HepG2 (cell line): ENCODE measurements at regions not wholly inside any gene's neighbourhood (a gene's known extent, or its start where the extent isn't known, plus 50 kb on each side); places are given as distances from the start of the nearest gene placed in this dataset.

Source experiments
- ATAC-seq: fragments of 200-7000 bp; cut with Tn5 transposase; 3 replicates; pipeline ENCODE4 v1.9.1; 2020; ENCODE audit warnings: mild to moderate bottlenecking, moderate library complexity
- BruUV-seq: library from RNA; stranded (reverse); fragments of 400-500 nt; replicated peaks from 2 replicates; lab custom pipeline; 2021; lab: Mats Ljungman, UMichigan
- CTCF ChIA-PET: fragments of 300-600 bp; formaldehyde crosslinking; extraction: SDS; loops from one replicate; lab custom pipeline; 2021; ENCODE audit warnings: low total read pairs, inconsistent platforms, low intra/inter-chr PET ratio; lab: Yijun Ruan, JAX
- POLR2A ChIA-PET: fragments of 350-600 bp; sonication (Branson Sonifier 250); formaldehyde crosslinking; loops from one replicate; lab custom pipeline; 2020; ENCODE audit warnings: antibody characterized with exemption, inconsistent platforms; lab: Yijun Ruan, JAX
- DNase-seq: peaks from one replicate; pipeline ENCODE4 v3.0.0-alpha.2; 2015; ENCODE audit warnings: low spot score
- FAIRE-seq: peaks from 3 replicates; lab custom pipeline; 2011; peaks lifted over from hg19 to GRCh38; lab: Jason Lieb, UNC
- H2AFZ ChIP-seq: one replicate; pipeline ENCODE4 v1.6.1; 2011; ENCODE audit warnings: low read length, inconsistent platforms
- H3K27ac ChIP-seq: fragments of 300-600 bp; 3 replicates; pipeline ENCODE4 v1.8.0; 2011; ENCODE audit warnings: mixed run types, mild to moderate bottlenecking, mixed read lengths, low read length, inconsistent platforms; ENCODE audit not compliant: insufficient read depth; ENCODE audit errors: extremely low read length
- H3K27me3 ChIP-seq, 2 experiments: fragments of 200-600 bp in 1 of 2; 2 replicates in 1 of 2; 3 replicates in 1 of 2; pipeline versions ENCODE4 v1.6.0 to v1.8.0; 2011; ENCODE audit warnings: low read length in 2 of 2, mild to moderate bottlenecking in 2 of 2, moderate library complexity in 2 of 2, inconsistent platforms in 1 of 2; ENCODE audit not compliant: insufficient read depth in 2 of 2, control insufficient read depth in 1 of 2
- H3K36me3 ChIP-seq, 2 experiments: fragments of 200-600 bp in 1 of 2; replicated peaks in 1 of 2; 2 replicates in 1 of 2; 3 replicates in 1 of 2; pipeline versions ENCODE4 v1.5.1 to v1.8.0; 2011; ENCODE audit warnings: low read length in 2 of 2, inconsistent platforms in 1 of 2; ENCODE audit not compliant: insufficient read depth in 2 of 2, control insufficient read depth in 1 of 2
- H3K4me1 ChIP-seq: 2 replicates; pipeline ENCODE4 v1.5.1; 2012; ENCODE audit warnings: low read length, inconsistent platforms; ENCODE audit not compliant: insufficient read depth
- H3K4me2 ChIP-seq: 2 replicates; pipeline ENCODE4 v1.6.0; 2011; ENCODE audit warnings: low read depth, low read length, inconsistent platforms
- H3K4me3 ChIP-seq, 3 experiments: fragments of 200-600 bp in 1 of 3; sonication (generic), shearing (Covaris generic) in 1 of 3; replicated peaks in 1 of 3; 2 replicates each; pipeline ENCODE4 v1.5.1; 2011 to 2016; ENCODE audit warnings: low read length in 3 of 3, inconsistent platforms in 2 of 3, low read depth in 2 of 3, mild to moderate bottlenecking in 2 of 3, control low read depth in 1 of 3, mixed read lengths in 1 of 3; ENCODE audit not compliant: insufficient read depth in 1 of 3
- H3K79me2 ChIP-seq: one replicate; pipeline ENCODE4 v1.6.1; 2011; ENCODE audit warnings: low read length, inconsistent platforms; ENCODE audit not compliant: insufficient read depth
- H3K9ac ChIP-seq: 2 replicates; pipeline ENCODE4 v1.6.0; 2011; ENCODE audit warnings: mild to moderate bottlenecking, low read depth, low read length, inconsistent platforms; ENCODE audit not compliant: insufficient read depth
- H3K9me3 ChIP-seq: 2 replicates; pipeline ENCODE4 v1.5.1; 2012; ENCODE audit warnings: mild to moderate bottlenecking, low read length
- H4K20me1 ChIP-seq: 2 replicates; pipeline ENCODE4 v1.6.0; 2011; ENCODE audit warnings: inconsistent platforms, mild to moderate bottlenecking, low read length, moderate library complexity; ENCODE audit not compliant: insufficient read depth
- ATF7-NPFF ChIP-seq: sonication (generic); formaldehyde crosslinking; IDR thresholded peaks from 2 replicates; pipeline ENCODE4 v1.8.1; 2023; ENCODE audit warnings: mild to moderate bottlenecking, low read depth, missing genetic modification reagents, moderate library complexity
- HNRNPL ChIP-seq: fragments of 200-400 bp; formaldehyde crosslinking; IDR thresholded peaks from 2 replicates; pipeline ENCODE4 v1.6.1; 2017; ENCODE audit warnings: mild to moderate bottlenecking, low read depth, low read length
- PAX8 ChIP-seq: sonication (generic); formaldehyde crosslinking; IDR thresholded peaks from 2 replicates; pipeline ENCODE4 v1.8.0; 2022; ENCODE audit warnings: mild to moderate bottlenecking, missing genetic modification reagents, borderline replicate concordance
- RAD21 ChIP-seq: fragments of 450-650 bp; formaldehyde crosslinking; IDR thresholded peaks from 2 replicates; pipeline ENCODE4 v1.5.0; 2020; ENCODE audit warnings: mild to moderate bottlenecking
- ZBTB8A ChIP-seq: sonication (generic); formaldehyde crosslinking; IDR thresholded peaks from 2 replicates; pipeline ENCODE4 v1.4.0; 2020; ENCODE audit warnings: mild to moderate bottlenecking, low read depth, missing genetic modification reagents, borderline replicate concordance
- ZFX ChIP-seq: sonication (generic); formaldehyde crosslinking; IDR thresholded peaks from 2 replicates; pipeline ENCODE4 v1.4.0; 2020; ENCODE audit warnings: mild to moderate bottlenecking, low read depth, missing genetic modification reagents, moderate library complexity
- ZNF205 ChIP-seq: IDR thresholded peaks from 2 replicates; pipeline ENCODE4 v1.6.1; 2018; ENCODE audit warnings: missing biosample characterization, missing genetic modification reagents
- ZNF253 ChIP-seq: sonication (generic); formaldehyde crosslinking; IDR thresholded peaks from 2 replicates; pipeline ENCODE4 v1.8.0; 2022; ENCODE audit warnings: mild to moderate bottlenecking, missing genetic modification reagents, borderline replicate concordance
- ZNF3 ChIP-seq: IDR thresholded peaks from 2 replicates; pipeline ENCODE4 v1.7.0; 2017; ENCODE audit warnings: inconsistent platforms
- ZNF572 ChIP-seq: sonication (generic); formaldehyde crosslinking; IDR thresholded peaks from 2 replicates; pipeline ENCODE4 v1.5.1; 2020; ENCODE audit warnings: mild to moderate bottlenecking, missing genetic modification reagents
- ZNF687 ChIP-seq: sonication (generic); formaldehyde crosslinking; IDR thresholded peaks from 2 replicates; pipeline ENCODE4 v1.5.1; 2020; ENCODE audit warnings: mild to moderate bottlenecking, missing genetic modification reagents, moderate library complexity
- ZNF841 ChIP-seq: sonication (generic); formaldehyde crosslinking; IDR thresholded peaks from 2 replicates; pipeline ENCODE4 v1.8.1; 2023; ENCODE audit warnings: missing genetic modification reagents, borderline replicate concordance
- WGBS: methylation state at CpG from one replicate; pipeline ENCODE4 v1.1.6; 2017; ENCODE audit warnings: low lambda C conversion rate; 5-methylcytosine and 5-hydroxymethylcytosine counted together
- in situ Hi-C: cut with HindIII; loops from 2 replicates; pipeline ENCODE4 v1.10.0; 2017; ENCODE audit warnings: low pct_unique_long_range_greater_than_20kb; ENCODE audit not compliant: extremely low pct_ligation_motif_present
- intact Hi-C: fragments of 100-400 bp; cut with micrococcal nuclease; formaldehyde crosslinking; loops from one replicate; pipeline ENCODE4 v1.10.0; 2022; ENCODE audit not compliant: unreplicated experiment
- TF ChIP-seq, protein P1 (sequence below): sonication (generic); formaldehyde crosslinking; IDR thresholded peaks from 2 replicates; pipeline ENCODE4 v1.4.0; 2020; ENCODE audit warnings: missing genetic modification reagents

- Histone ChIP-seq H3K27me3 (no peaks in the 10 kb centered on the region), H3K4me3 (no peak overlapping the region), H3K9me3 (no peaks in the 10 kb centered on the region), H3K79me2 (no peaks in the 10 kb centered on the region), H3K9ac (no peak overlapping the region), H3K4me2 (no peak overlapping the region), H3K36me3 (no peaks in the 10 kb centered on the region)
- WGBS = 97% methylated on average over 12 of the region's 12 CpGs
- FAIRE-seq (no peak), ATAC-seq (no peak)
- in situ Hi-C loops = no loop called here
- CTCF ChIA-PET = interaction anchor here (1.0 to 1.4 kb wide), 2 partner anchors 28 to 73 kb away, joined by 3 to 4 read pairs; no protein-coding TSS in a partner anchor
- TF ChIP-seq ZNF572 = no peak
- TF ChIP-seq, all 625 proteins: peak for 0
- Histone ChIP-seq H4K20me1 (no peaks in the 10 kb centered on the region), H3K4me1 (peaks cover 25% of the 10 kb centered on the region), H2AFZ (no peak overlapping the region), H3K27ac (no peak overlapping the region)
- DNase-seq = no peak
- POLR2A ChIA-PET = interaction anchor here (1.4 kb wide), 1 partner anchor 7 kb away, joined by 3 read pairs; no protein-coding TSS in a partner anchor
- BruUV-seq = no TSS peak
- intact Hi-C loops = no loop called here
Observed at GRCh38 chr6:137342607-137343190, 123.5 kb upstream of the IFNGR1 start.

DNA sequence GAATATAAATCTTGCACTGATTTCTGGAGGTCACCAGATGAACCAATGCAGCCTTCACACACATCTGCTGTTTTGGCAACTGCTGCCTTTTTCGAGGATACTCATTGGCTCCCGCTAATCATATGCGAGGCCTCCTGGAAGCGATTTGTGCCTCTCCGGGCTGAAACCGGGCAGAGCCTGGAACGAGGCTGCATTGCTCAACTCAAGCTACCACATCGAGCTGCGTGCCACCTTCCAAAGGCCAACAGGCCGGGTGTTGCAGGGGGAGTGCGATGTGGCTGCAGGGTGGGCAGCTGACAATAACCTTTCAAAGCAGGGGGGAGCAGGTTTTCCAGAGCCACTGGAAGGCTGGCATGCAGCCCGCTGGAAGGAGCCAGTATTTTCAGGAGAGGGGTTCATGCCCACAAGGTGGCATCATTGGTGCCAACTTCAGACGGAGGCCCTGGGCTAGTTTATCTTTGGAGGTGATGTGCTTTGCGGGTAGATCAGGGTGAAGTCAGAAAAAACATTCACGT lies 122.6 kb upstream of the IFNGR1 start:
- no peak for ATAC-seq
- Histone ChIP-seq H3K4me2 (no peak overlapping the region), H3K36me3 (no peaks in the 10 kb centered on the region), H3K4me1 (peaks cover 25% of the 10 kb centered on the region), H3K9ac (no peak overlapping the region), H3K79me2 (no peaks in the 10 kb centered on the region), H3K27ac (no peak overlapping the region), H2AFZ (no peak overlapping the region), H4K20me1 (no peaks in the 10 kb centered on the region), H3K27me3 (no peaks in the 10 kb centered on the region), H3K4me3 (no peak overlapping the region), H3K9me3 (no peaks in the 10 kb centered on the region)
- no TSS peak for BruUV-seq
- ChIA-PET CTCF (interaction anchor here (1.0 to 1.4 kb wide), 2 partner anchors 27 to 74 kb away, joined by 3 to 4 read pairs; no protein-coding TSS in a partner anchor), POLR2A (interaction anchor here (1.4 kb wide), 1 partner anchor 8 kb away, joined by 3 read pairs; no protein-coding TSS in a partner anchor)
- FAIRE-seq = no peak
- in situ Hi-C loops (no loop called here), intact Hi-C loops (no loop called here)
- 96% methylated on average over 15 of the region's 15 CpGs for WGBS
- no peak for DNase-seq
- TF ChIP-seq ATF7-NPFF (CRISPR knock-in tag) (peak; percentile 21; the same call in 1 of the 2 replicates), ZNF205 (CRISPR knock-in tag) (no peak), ZNF687 (CRISPR knock-in tag) (peak; percentile 40), RAD21 (CRISPR knock-in tag) (peak; percentile 65), ZNF3 (CRISPR knock-in tag) (no peak), ZFX (CRISPR knock-in tag) (no peak), ZNF253 (CRISPR knock-in tag) (no peak), ZNF841 (CRISPR knock-in tag) (no peak), HNRNPL (peak; percentile 93), ZBTB8A (CRISPR knock-in tag) (no peak), PAX8 (CRISPR knock-in tag) (no peak)
- TF ChIP-seq, protein P1, sequence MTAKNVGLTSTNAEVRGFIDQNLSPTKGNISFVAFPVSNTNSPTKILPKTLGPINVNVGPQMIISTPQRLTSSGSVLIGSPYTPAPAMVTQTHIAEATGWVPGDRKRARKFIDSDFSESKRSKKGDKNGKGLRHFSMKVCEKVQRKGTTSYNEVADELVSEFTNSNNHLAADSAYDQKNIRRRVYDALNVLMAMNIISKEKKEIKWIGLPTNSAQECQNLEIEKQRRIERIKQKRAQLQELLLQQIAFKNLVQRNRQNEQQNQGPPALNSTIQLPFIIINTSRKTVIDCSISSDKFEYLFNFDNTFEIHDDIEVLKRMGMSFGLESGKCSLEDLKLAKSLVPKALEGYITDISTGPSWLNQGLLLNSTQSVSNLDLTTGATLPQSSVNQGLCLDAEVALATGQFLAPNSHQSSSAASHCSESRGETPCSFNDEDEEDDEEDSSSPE (CRISPR knock-in tag) = no peak
